CD4-positive, alpha-beta memory T cell (primary cell): ENCODE measurements at regions not wholly inside any gene's neighbourhood (a gene's known extent, or its start where the extent isn't known, plus 50 kb on each side); places are given as distances from the start of the nearest gene placed in this dataset.

Source experiments
- CTCF ChIA-PET: fragments of 350-600 bp; sonication (Branson Sonifier 250); formaldehyde crosslinking; loops from one replicate; lab custom pipeline; 2021; ENCODE audit warnings: inconsistent platforms; ENCODE audit not compliant: partially characterized antibody; lab: Charles Lee
- POLR2A ChIA-PET: fragments of 350-600 bp; sonication (Branson Sonifier 250); formaldehyde crosslinking; loops from one replicate; lab custom pipeline; 2021; ENCODE audit not compliant: partially characterized antibody; lab: Charles Lee
- DNase-seq, 5 donors: peaks; one replicate each; pipeline versions ENCODE4 v3.0.0 to v3.0.0-alpha.2; 2020 to 2022; ENCODE audit warnings: mixed read lengths in 1 of 5
- H3K27ac ChIP-seq: one replicate; pipeline ENCODE4 v1.7.0; 2013; ENCODE audit warnings: low read depth, low read length
- H3K27me3 ChIP-seq: 2 replicates; pipeline ENCODE4 v1.7.0; 2013; ENCODE audit warnings: mild to moderate bottlenecking, low read length, moderate library complexity; ENCODE audit not compliant: insufficient read depth
- H3K36me3 ChIP-seq: 2 replicates; pipeline ENCODE4 v1.7.0; 2013; ENCODE audit warnings: mild to moderate bottlenecking, low read length, moderate library complexity; ENCODE audit not compliant: insufficient read depth
- H3K4me1 ChIP-seq: 2 replicates; pipeline ENCODE4 v1.7.0; 2013; ENCODE audit warnings: mild to moderate bottlenecking, low read length, moderate library complexity; ENCODE audit not compliant: insufficient read depth
- H3K4me3 ChIP-seq, 2 donors: one replicate each; pipeline ENCODE4 v1.7.0; 2013; ENCODE audit warnings: low read length in 2 of 2, mild to moderate bottlenecking in 1 of 2
- H3K9me3 ChIP-seq, 2 donors: one replicate each; pipeline ENCODE4 v1.7.0; 2013; ENCODE audit warnings: low read length in 2 of 2, control low read depth in 1 of 2; ENCODE audit not compliant: control insufficient read depth in 1 of 2
- H3K27ac Mint-ChIP-seq, 7 donors: one replicate each; pipeline ENCODE4 v1.8.0; 2020 to 2021; ENCODE audit warnings: mixed read lengths in 7 of 7, mild to moderate bottlenecking in 6 of 7, inconsistent platforms in 3 of 7, moderate library complexity in 3 of 7
- H3K27me3 Mint-ChIP-seq, 2 donors: one replicate each; pipeline ENCODE4 v1.8.0; 2020 to 2021; ENCODE audit warnings: mixed read lengths in 2 of 2
- H3K36me3 Mint-ChIP-seq, 2 donors: one replicate each; pipeline ENCODE4 v1.8.0; 2020 to 2021; ENCODE audit warnings: mixed read lengths in 2 of 2, inconsistent platforms in 1 of 2, mild to moderate bottlenecking in 1 of 2
- H3K4me1 Mint-ChIP-seq, 4 donors: one replicate each; pipeline ENCODE4 v1.8.0; 2020 to 2021; ENCODE audit warnings: mixed read lengths in 4 of 4, mild to moderate bottlenecking in 1 of 4
- H3K4me3 Mint-ChIP-seq, 8 donors: one replicate each; pipeline ENCODE4 v1.8.0; 2020 to 2021; ENCODE audit warnings: mixed read lengths in 8 of 8, mild to moderate bottlenecking in 7 of 8, moderate library complexity in 6 of 8, inconsistent platforms in 3 of 8
- H3K9me3 Mint-ChIP-seq, 8 donors: one replicate each; pipeline ENCODE4 v1.8.0; 2020 to 2021; ENCODE audit warnings: mixed read lengths in 8 of 8, mild to moderate bottlenecking in 5 of 8, inconsistent platforms in 3 of 8, moderate library complexity in 1 of 8
- intact Hi-C: fragments of 100-400 bp; cut with micrococcal nuclease; formaldehyde crosslinking; loops from one replicate; pipeline ENCODE4 v1.15.1; 2023

DNA sequence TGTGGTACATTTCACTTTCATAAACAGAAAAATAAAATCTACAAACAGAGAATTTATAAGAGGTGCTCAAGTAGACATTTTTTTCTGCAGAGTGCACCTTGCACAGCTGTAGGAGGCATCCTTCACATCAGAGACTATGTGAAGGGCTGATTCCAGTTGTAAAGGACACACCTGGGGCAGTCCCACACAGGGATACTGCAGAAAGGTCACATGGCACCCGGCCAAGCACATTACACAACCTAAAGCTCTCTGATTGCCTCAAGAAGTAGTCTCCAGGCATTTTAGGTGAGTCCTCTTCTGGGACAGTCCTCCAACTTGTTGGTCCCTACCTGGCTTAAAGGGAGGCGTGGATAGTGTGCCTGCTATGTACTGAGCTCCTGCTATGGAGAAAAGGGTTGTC, 502.9 kb upstream of the NOX3 start:
- H3K27ac Mint-ChIP-seq, result no peak overlapping the region
- POLR2A ChIA-PET, result no interaction called here
- no peak for DNase-seq
- no peaks in the 10 kb centered on the region for H3K4me1 Mint-ChIP-seq
- Histone ChIP-seq H3K27ac (no peak overlapping the region), H3K9me3 (no peaks in the 10 kb centered on the region), H3K27me3 (no peaks in the 10 kb centered on the region), H3K36me3 (no peaks in the 10 kb centered on the region), H3K4me1 (no peaks in the 10 kb centered on the region), H3K4me3 (no peak overlapping the region)
- H3K36me3 Mint-ChIP-seq, result peaks cover 0 to 3% of the 10 kb centered on the region in 2 donors
- CTCF ChIA-PET, result no interaction called here
- peaks cover 0 to 5% (median under 1%) of the 10 kb centered on the region in 8 donors for H3K9me3 Mint-ChIP-seq
- no peaks in the 10 kb centered on the region for H3K27me3 Mint-ChIP-seq
- intact Hi-C loops, result no loop called here
- H3K4me3 Mint-ChIP-seq, result no peak overlapping the region

DNA sequence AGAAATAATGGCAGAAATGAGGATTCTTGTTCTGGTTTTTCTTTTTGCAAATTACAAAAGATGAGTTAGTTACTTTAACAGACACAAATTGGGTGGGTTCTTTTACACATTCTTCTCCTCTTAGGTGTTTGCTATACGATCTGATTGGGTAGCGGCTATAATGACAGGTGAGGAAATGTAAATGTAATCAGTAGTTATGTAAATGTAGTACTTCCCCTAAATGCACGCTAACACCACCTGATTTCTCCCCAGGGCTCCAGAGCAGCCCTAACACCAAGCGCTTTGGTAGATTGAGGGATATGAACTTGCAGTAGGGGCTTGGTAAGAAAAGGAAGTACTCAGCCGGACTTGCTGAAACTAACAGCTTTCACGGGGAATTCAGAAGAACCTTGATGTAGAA, 499.4 kb upstream of the NOX3 start:
- Mint-ChIP-seq H3K4me1 (no peaks in the 10 kb centered on the region), H3K36me3 (peaks cover 0 to 6% of the 10 kb centered on the region in 2 donors), H3K4me3 (no peak overlapping the region), H3K27me3 (no peaks in the 10 kb centered on the region), H3K9me3 (peaks cover 0 to 4% (median 0%) of the 10 kb centered on the region in 8 donors), H3K27ac (no peak overlapping the region)
- Histone ChIP-seq H3K27ac (no peak overlapping the region), H3K4me3 (no peak overlapping the region), H3K9me3 (no peaks in the 10 kb centered on the region), H3K4me1 (no peaks in the 10 kb centered on the region), H3K27me3 (no peaks in the 10 kb centered on the region), H3K36me3 (no peaks in the 10 kb centered on the region)
- DNase-seq, result no peak
- intact Hi-C loops, result no loop called here
- ChIA-PET CTCF (no interaction called here), POLR2A (no interaction called here)

DNA sequence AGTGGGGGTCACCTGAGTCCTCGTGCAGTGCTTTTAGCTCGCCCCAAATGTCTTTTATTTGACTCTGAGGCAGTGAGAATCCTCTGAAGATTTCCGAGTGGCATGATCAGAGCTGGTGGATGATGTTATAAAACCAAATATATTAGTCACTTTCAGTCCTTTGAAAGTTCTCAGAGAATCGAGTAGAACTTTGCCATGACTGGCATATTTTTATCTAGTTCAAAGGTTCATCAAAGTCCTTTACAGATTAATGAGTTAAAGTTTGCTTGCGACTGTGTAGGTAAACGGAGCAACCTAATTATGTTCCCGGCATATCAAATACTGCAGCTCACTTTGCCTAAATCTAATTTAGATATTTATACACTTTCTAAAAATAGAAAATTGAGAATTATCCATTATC, 498.5 kb upstream of the NOX3 start:
- H3K4me3 ChIP-seq, result no peak overlapping the region
- no peaks in the 10 kb centered on the region for H3K27me3 Mint-ChIP-seq
- no peak overlapping the region for H3K27ac Mint-ChIP-seq
- H3K4me1 Mint-ChIP-seq, result no peaks in the 10 kb centered on the region
- peaks cover 0 to 4% (median 0%) of the 10 kb centered on the region in 8 donors for H3K9me3 Mint-ChIP-seq
- ChIA-PET CTCF (no interaction called here), POLR2A (no interaction called here)
- no peaks in the 10 kb centered on the region for H3K27me3 ChIP-seq
- H3K4me1 ChIP-seq, result no peaks in the 10 kb centered on the region
- no peaks in the 10 kb centered on the region for H3K36me3 ChIP-seq
- H3K36me3 Mint-ChIP-seq, result peaks cover 0 to 6% of the 10 kb centered on the region in 2 donors
- no peak for DNase-seq
- H3K27ac ChIP-seq, result no peak overlapping the region
- H3K4me3 Mint-ChIP-seq, result no peak overlapping the region
- intact Hi-C loops, result no loop called here
- no peaks in the 10 kb centered on the region for H3K9me3 ChIP-seq

DNA sequence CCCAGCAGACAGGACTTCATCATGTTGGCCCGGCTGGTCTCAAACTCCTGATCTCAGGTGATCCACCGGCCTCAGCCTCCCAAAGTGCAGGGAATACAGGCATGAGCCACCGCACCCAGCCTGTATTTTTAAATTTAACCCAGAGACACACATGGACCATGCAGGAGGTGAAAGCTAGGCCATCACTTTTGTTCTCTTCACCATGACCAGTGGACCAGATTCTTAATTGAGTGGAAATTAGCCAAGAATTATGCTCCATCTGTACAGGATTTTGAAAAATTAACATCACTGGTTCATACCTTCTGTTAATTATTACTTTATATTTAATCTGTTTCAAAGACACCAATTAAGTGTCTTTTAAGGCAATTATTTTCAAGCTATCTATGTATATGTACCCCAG, 493.6 kb upstream of the NOX3 start:
- no peaks in the 10 kb centered on the region for H3K27me3 ChIP-seq
- H3K4me1 ChIP-seq, result no peaks in the 10 kb centered on the region
- no peak overlapping the region for H3K4me3 Mint-ChIP-seq
- peaks cover 2 to 14% of the 10 kb centered on the region in 2 donors for H3K36me3 Mint-ChIP-seq
- no peak for DNase-seq
- CTCF ChIA-PET, result no interaction called here
- H3K27ac Mint-ChIP-seq, result no peak overlapping the region
- H3K4me1 Mint-ChIP-seq, result no peaks in the 10 kb centered on the region
- no peaks in the 10 kb centered on the region for H3K9me3 ChIP-seq
- no peaks in the 10 kb centered on the region for H3K36me3 ChIP-seq
- H3K27me3 Mint-ChIP-seq, result no peaks in the 10 kb centered on the region
- intact Hi-C loops, result no loop called here
- no peak overlapping the region for H3K27ac ChIP-seq
- no peak overlapping the region for H3K4me3 ChIP-seq
- POLR2A ChIA-PET, result interaction anchor here (0.6 kb wide), 1 partner anchor 242 kb away, joined by 3 read pairs; no protein-coding TSS in a partner anchor
- H3K9me3 Mint-ChIP-seq, result peaks cover 0 to 18% (median 11%) of the 10 kb centered on the region in 8 donors

DNA sequence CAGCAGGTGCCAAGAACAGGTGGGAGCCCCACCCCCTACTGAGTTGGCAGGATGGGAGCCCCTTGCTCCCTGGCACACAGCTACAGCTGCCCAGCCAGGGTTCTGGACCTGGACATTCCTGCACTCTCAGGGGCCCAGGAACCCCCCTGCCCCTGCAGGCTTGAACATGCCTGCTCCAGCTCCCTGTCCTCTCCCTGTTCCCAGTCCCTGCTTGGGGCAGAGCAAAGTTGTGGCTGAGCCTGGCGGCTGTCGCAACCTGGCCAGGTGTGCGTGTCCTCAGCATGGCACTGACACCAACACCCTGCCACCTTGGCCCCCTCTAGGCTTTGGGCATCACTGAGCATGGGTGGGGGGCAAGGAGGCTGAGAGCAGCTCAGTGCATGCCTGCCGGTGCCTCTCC, 491.2 kb upstream of the NOX3 start:
- no peak for DNase-seq
- Mint-ChIP-seq H3K27me3 (no peaks in the 10 kb centered on the region), H3K9me3 (peaks cover 0 to 18% (median 12%) of the 10 kb centered on the region in 8 donors), H3K4me3 (no peak overlapping the region), H3K27ac (no peak overlapping the region), H3K4me1 (no peaks in the 10 kb centered on the region), H3K36me3 (peaks cover 2 to 14% of the 10 kb centered on the region in 2 donors)
- ChIA-PET CTCF (no interaction called here), POLR2A (no interaction called here)
- Histone ChIP-seq H3K4me3 (no peak overlapping the region), H3K4me1 (no peaks in the 10 kb centered on the region), H3K27ac (no peak overlapping the region), H3K36me3 (no peaks in the 10 kb centered on the region), H3K27me3 (no peaks in the 10 kb centered on the region), H3K9me3 (no peaks in the 10 kb centered on the region)
- intact Hi-C loops, result no loop called here

DNA sequence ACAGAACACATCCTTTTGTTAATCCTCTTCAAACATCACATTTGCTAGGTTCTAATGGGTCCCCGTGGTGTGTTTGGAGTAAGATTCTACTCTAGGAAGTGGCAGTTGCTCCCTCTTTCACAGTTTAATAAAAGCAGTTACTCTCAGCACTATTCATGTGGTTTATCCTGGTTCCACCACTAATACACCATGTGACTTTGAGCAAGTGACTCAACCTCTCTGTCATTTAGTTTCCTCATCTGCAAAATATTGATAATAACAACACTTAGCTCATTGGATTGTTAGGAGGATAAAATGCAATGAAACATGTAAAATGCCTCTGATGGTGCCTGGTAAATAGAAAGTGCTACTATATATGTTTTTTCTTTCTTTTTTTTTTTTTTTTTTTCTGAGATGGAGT, 488.0 kb upstream of the NOX3 start:
- intact Hi-C loops, result no loop called here
- H3K36me3 Mint-ChIP-seq, result peaks cover 2 to 8% of the 10 kb centered on the region in 2 donors
- Histone ChIP-seq H3K4me1 (no peaks in the 10 kb centered on the region), H3K9me3 (no peaks in the 10 kb centered on the region), H3K27me3 (no peaks in the 10 kb centered on the region), H3K27ac (no peak overlapping the region), H3K4me3 (no peak overlapping the region), H3K36me3 (no peaks in the 10 kb centered on the region)
- H3K27ac Mint-ChIP-seq, result no peak overlapping the region
- peaks cover 2 to 18% (median 11%) of the 10 kb centered on the region in 8 donors for H3K9me3 Mint-ChIP-seq
- no peaks in the 10 kb centered on the region for H3K4me1 Mint-ChIP-seq
- no peaks in the 10 kb centered on the region for H3K27me3 Mint-ChIP-seq
- no peak overlapping the region for H3K4me3 Mint-ChIP-seq
- ChIA-PET POLR2A (no interaction called here), CTCF (no interaction called here)
- DNase-seq, result no peak

DNA sequence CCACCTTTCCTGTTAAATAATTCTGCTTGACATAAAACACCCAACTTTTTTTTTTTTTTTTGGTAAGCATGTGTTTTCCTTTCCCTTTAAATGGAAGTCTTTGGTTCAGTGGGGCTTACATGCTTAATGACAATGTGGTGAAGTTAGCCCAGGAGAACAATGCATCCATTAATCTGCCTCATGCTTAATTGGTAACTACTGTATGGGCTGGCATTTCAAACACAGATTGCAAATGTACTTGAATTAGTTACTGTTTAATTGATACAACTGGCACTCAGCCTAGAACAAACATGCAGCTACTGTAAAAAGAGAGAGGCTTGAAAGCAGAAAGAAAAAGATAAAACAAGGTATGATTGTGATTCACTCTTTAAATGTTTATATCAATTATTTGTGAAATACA, 483.6 kb upstream of the NOX3 start:
- H3K4me3 ChIP-seq, result no peak overlapping the region
- H3K9me3 Mint-ChIP-seq, result peaks cover 0 to 7% (median 2%) of the 10 kb centered on the region in 8 donors
- ChIA-PET CTCF (no interaction called here), POLR2A (no interaction called here)
- no peaks in the 10 kb centered on the region for H3K4me1 ChIP-seq
- H3K36me3 Mint-ChIP-seq, result no peaks in the 10 kb centered on the region
- H3K27ac Mint-ChIP-seq, result no peak overlapping the region
- H3K4me1 Mint-ChIP-seq, result no peaks in the 10 kb centered on the region
- DNase-seq, result no peak
- H3K27me3 Mint-ChIP-seq, result no peaks in the 10 kb centered on the region
- intact Hi-C loops, result no loop called here
- H3K36me3 ChIP-seq, result no peaks in the 10 kb centered on the region
- H3K27ac ChIP-seq, result no peak overlapping the region
- H3K9me3 ChIP-seq, result no peaks in the 10 kb centered on the region
- H3K4me3 Mint-ChIP-seq, result no peak overlapping the region
- no peaks in the 10 kb centered on the region for H3K27me3 ChIP-seq

DNA sequence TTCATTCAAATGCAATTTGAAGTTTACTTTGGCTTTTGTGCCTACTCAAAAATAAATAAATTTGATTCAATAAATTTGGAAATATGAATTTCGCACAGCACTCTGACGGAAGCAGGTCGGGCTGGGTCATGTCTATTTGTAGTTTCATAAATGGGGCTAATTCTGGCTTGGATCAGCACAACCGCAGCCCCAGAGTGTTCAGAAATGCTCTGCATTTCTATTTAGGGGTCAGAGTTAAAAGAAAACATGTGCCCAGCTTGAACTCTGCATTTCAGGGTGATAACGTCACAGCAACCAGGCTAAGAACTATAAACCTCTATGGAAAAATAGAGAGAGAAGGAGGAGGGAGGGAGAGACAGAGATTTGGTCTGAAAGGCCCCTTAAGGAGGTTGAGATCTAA, 480.9 kb upstream of the NOX3 start:
- Histone ChIP-seq H3K4me3 (no peak overlapping the region), H3K27ac (no peak overlapping the region), H3K9me3 (no peaks in the 10 kb centered on the region), H3K27me3 (no peaks in the 10 kb centered on the region), H3K4me1 (no peaks in the 10 kb centered on the region), H3K36me3 (no peaks in the 10 kb centered on the region)
- Mint-ChIP-seq H3K9me3 (peaks cover 0 to 14% (median 8%) of the 10 kb centered on the region in 8 donors), H3K27ac (no peak overlapping the region), H3K27me3 (no peaks in the 10 kb centered on the region), H3K4me3 (no peak overlapping the region), H3K36me3 (no peaks in the 10 kb centered on the region), H3K4me1 (no peaks in the 10 kb centered on the region)
- POLR2A ChIA-PET, result no interaction called here
- no peak for DNase-seq
- CTCF ChIA-PET, result no interaction called here
- intact Hi-C loops, result no loop called here
